GM18505 (cell line): ENCODE measurements at regions not wholly inside any gene's neighbourhood (a gene's known extent, or its start where the extent isn't known, plus 50 kb on each side); places are given as distances from the start of the nearest gene placed in this dataset.

Source experiments
- ATAC-seq: cut with Tn5 transposase; IDR thresholded peaks from one replicate; pipeline ENCODE4 v1.9.1; 2021; ENCODE audit not compliant: unreplicated experiment
- POLR2A ChIP-seq: IDR thresholded peaks from 4 replicates; pipeline ENCODE4 v1.6.1; 2011; ENCODE audit warnings: borderline replicate concordance; ENCODE audit not compliant: insufficient read depth, insufficient read length; ENCODE audit errors: extremely low read depth

DNA sequence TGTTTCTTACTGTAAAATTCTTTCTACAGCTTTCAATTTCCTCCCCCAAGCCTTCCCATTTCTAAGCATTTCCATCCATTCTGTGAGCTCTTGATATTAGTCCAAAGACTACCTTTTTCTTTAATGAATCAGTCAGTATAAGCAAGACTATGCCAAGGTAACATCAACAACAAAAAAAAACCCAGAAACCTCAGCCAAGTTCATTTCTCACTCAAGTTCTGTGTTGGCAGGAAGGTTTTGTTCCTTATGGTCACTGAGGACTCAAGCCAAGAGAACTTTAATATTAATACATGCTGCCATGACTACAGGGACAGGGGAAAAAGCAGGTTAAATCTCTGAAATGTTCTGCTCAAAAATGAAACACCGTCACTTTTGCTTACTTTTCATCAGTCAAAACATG is 621.2 kb upstream of the NRP1 start:
- no peak for ATAC-seq
- TF ChIP-seq POLR2A: no peak

DNA sequence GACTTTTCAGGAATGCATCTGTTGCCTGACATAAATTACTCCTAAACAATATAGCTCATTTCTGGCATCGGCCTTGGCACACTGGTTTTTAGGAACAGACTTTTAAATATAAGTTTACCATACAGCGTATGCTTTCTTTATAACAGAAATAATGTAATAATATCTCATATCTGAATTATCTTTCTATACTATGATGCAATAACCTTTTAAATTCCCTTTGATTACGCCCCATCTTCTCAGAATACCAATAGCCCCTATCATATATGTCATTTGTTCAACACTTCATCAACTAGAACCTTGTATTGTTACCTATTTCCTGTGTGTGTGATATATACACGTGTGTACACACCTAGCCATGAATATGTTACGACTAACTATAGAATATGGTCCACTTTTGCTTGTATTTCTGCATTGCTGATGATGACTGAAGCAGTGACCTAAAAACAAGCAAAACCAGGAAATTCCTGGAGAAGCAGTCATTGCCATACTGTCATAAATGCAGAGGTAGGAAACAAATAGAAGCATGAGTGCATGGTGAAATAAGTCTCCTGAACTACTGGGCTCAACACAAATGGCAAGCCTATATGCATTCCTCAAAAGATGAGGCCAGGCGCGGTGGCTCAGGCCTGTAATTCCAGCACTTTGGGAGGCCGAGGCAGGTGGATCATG is 618.4 kb upstream of the NRP1 start:
- TF ChIP-seq POLR2A: no peak

DNA sequence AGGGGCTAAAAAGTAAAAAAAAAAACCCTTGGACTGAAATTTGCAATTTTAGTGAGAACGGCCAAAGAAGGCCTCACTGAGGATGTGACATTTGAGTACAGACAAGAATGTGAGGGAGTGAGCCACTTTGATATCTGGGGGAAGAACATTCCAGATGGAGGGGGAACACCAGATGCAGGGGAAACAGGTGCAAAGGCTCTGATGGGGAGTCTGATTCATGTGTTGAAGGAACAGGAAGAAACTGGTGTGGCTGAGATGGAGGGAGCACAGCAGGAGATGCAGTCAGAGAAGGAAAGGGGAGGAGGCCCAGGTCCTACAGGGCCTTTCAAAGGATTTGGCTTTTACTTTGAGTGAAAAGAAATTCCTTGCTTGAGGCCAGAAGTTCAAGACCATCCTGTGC is 615.7 kb upstream of the NRP1 start:
- TF ChIP-seq POLR2A: no peak
- ATAC-seq: no peak

More for the DNA sequence above, 618.4 kb upstream of the NRP1 start:
- ATAC-seq: no peak

DNA sequence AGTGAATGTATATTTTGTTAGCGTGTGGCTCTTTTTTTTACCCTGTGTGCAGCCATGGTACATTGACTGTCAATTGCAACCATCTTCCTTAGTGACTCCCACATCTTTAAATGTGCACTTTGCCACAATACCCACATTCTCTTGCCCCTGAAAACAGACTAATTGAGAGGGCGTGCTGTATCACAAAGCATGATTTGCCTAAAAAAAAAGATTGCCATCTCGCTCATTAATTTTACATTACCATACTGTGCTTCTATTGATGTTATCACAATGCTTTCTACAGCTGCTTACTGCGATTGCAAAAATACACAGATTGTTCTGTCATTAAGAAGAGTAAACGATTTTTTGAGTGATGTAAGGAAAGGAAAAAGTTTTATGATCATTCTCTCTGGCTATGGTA is 613.1 kb upstream of the NRP1 start:
- ATAC-seq: no peak
- no peak for TF ChIP-seq POLR2A

DNA sequence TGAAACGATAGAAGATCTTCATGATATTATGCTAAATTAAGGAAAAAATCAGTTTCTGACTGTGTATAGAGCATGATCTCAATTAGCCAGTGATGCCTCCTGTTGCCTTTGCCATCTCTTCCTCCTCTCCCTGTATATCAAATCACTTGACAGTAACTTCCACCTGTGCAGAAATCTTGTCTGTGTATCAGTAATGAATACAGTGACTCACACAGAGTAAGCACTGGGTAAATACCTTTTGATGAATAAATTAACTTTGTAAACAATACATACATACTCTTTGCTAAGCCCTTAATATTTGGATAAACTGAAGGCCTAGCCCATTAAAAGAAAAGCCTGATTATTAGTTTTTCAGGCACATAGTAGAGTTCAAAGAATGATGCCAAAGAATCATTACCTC is 610.6 kb upstream of the NRP1 start:
- no peak for ATAC-seq
- no peak for TF ChIP-seq POLR2A

DNA sequence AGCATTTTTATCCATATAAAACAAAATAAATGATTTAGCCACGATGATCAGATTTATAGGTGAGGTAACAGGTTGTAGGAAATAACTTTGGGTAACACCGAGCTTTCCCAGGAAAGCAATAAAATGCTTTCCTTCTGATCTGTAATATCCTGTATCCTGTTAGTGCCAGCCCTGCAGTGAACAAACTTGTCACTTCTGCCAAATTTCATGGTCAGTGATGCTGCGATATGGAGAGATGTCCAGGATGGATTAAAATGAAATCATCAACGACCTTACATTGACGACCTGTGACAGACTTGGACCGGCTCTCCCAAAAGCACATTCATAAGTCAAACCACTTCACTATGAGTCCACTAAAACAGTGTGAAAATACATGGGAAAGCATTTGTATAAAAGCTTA is 608.0 kb upstream of the NRP1 start:
- no peak for ATAC-seq
- no peak for TF ChIP-seq POLR2A

DNA sequence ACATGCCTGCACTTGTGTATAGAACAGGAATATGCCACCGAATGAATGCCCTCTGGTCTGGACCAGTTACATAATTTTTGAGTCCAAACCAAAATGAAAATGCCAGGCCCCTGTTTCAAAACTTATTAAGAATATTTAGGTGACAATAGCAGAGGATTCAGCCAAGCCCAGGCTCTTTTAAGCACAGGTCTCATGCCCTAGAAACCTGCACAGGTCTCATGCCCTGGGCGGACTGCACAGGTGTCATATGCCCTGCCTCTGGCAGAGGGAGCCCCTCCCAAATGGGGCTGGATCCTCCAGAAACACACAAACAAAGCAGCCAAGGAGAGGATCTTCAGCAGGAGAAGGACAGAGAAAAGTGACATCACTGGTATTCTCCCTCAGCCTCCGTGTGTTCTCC is 605.4 kb upstream of the NRP1 start:
- TF ChIP-seq POLR2A: no peak
- no peak for ATAC-seq

DNA sequence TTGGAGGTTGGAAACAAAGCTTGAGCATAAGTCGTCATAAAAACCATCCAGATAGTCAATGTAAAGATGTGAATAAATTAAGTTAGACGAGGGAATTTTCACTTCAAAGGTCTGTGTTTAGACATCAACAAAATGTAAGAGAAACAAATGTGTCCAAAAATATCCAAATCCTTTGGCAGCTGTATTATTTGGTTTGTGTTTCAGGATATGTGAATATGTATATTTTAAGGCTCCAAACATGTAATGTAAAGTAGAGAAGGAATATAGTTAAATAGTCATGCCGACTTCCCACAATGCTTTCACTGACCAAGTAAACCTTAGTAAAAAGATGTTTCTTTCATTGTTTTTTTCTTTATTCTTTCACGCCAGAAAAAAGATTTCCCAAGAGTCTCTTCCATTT is 604.9 kb upstream of the NRP1 start:
- no peak for TF ChIP-seq POLR2A
- no peak for ATAC-seq

DNA sequence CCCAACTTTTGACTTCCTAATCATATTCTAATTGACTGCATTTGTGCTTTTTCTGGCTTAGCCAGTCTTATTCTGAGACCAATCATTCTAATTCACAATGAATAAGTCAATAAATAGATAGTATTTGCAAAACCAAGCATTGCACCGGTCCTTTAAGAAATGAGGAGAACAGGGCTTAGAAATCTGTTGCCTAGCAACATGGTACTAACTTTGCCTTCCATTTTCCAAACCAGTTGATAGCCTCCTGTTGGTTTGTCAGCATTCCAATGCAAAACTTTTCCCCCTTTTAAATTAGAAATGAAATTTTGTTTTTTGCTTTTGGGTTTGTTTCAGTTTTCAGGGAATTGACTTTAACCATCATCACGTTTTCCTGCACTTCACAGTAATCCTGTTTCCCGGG is 603.5 kb upstream of the NRP1 start:
- no peak for TF ChIP-seq POLR2A
- ATAC-seq: no peak

DNA sequence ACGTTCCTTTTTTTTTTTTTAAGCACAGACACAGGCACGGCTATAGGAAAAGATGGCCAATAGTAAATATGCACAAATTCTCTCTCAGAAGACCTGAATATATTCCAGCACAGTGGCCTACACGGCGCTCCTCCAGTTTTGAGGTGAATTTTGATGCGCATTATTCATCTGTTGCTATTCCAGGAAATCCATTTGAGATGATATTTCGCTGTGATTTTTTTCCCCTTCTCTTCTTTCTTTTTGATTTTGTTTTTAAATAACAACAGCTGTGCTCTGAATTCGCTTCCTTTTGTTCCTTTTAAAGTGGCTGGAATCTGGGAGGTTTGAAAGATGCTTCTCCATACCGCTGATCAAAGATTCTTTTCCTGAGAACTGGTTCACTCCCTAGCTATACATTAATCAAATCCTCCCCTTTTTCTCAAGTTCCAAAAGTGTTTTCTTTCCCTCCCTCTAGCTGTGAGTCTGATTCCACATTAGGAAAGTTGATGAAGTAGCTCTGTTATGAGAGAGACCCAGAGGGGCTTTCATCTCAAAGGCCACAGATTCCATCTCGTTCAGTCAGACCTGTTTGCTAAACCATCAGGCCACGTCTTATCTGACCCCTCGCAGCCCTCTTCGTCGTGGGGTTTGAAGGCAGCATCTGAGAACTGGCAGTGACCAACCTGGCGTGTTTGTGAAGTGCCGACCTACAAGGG is 602.7 kb upstream of the NRP1 start:
- no peak for TF ChIP-seq POLR2A
- ATAC-seq: no peak

DNA sequence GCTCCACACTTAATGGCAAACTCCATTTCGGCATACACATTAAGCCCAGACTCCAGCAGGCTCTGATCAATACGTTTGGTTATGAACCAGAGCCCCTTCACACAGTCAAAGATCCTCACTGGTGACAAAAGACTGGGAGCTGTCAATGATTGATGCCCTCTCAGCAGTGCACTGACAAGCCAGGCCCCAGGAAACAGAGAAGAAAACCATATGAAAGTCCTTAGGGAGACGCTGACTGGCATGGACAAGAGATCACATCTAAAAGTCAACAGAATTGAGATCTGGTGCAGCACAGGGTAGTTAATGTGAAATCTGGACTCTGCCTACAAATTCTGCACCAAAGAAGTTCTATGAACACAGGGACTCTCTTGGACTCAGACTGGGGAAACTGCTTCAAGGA is 600.9 kb upstream of the NRP1 start:
- no peak for ATAC-seq
- TF ChIP-seq POLR2A: no peak

DNA sequence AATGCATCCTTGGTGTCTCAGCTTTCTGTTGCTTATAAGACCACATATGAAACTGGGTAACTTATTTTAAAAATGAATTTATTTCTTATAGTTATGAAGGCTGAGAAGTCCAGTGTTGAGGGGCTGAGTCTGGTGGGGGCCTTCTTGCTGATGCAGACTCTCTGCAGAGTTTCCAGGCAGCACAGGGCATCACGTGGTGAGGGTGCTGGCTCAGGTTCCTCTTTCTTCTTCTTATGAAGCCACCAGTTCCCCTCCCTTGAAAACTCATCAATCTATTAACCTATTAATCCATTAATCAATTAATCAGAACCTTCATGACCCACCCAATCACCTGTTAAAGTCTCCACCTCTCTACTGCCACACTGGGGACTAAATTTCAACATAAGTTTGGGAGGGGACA is 595.6 kb upstream of the NRP1 start:
- TF ChIP-seq POLR2A: no peak
- no peak for ATAC-seq

DNA sequence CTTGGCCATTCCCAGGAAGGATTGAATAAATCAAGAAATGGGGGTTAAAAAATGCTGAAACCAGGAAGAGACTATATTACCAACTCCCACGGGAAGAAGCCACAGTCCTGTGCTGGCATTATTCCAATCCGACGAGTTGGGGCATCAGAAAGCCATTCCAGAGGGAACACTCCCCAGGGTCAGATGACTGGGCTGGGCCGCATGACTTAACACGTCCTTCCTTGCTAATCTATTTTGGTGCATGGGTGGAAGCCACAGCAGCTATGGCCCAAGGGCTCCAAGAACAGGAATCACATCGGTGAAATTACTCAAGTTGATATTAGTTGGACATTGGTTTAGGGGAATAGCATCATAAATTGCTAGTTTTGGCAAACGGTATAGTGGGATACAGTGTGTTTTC is 592.9 kb upstream of the NRP1 start:
- no peak for ATAC-seq
- no peak for TF ChIP-seq POLR2A

DNA sequence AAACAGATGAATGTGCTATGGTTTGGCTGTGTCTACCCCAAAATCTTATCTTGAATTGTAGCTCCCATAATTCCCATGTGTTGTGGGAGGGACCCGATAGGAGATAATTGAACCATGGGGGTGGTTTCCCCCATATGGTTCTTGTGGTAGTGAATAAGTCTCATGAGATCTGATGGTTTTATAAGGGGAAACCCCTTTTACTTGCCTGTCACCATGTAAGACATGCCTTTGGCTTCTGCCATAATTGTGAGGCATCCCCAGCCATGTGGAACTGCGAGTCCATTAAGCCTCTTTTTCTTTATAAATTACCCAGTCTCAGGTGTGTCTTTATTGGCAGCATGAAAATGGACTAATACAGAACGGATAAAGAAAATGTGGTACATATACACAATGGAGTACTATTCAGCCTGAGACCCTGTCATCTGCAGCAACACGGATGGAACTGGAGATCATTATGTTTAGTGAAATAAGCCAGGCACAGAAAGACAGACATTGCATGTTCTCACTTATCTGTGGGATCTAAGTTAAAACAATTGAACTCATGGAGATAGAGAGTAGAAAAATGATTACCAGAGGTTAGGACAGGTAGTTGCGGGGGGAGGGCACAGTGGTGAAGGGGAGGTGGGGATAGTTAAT is 587.6 kb upstream of the NRP1 start:
- TF ChIP-seq POLR2A: no peak
- no peak for ATAC-seq

DNA sequence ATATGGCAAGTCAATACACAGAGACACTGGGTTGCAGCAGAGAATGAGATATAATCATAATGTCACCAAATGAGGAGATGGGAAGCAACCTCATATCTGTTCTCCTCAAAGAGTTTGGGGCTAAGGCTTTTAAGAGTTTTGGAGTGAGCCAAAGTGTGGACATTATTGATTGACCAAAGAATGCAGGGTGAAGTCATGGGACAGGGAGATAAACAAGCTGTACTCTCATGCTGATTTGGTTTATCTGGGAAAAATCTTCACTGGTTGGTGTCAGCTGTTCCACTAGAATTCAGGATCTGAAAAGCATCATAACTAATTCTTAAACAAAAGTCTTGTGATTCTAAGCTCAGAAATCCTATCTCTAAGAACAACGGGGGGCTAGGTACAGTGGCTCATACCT is 585.9 kb upstream of the NRP1 start:
- TF ChIP-seq POLR2A: no peak
- no peak for ATAC-seq

DNA sequence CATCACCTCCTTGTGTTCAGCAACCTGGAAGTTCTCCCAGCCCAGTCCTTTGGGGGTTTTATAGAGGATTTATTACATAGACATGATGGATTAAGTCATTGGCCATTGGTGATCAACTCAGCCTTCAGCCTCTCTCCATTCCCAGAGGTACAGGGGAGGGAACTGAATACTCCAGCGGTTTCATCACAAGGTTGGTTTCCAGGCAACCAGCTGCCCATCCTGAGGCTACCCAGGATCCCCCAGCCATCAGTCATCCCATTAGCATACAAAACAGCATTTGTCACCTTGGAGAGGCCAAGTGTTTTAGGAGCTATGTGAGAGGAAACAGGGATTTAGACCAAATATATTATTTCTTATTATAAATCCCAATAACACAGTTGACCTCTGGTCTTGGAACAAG is 584.8 kb upstream of the NRP1 start:
- no peak for TF ChIP-seq POLR2A
- ATAC-seq: no peak
